ENCODE measurements at regions not wholly inside any gene's neighbourhood (a gene's known extent, or its start where the extent isn't known, plus 50 kb on each side); places are given as distances from the start of the nearest gene placed in this dataset.
A peak's percentile ranks its signal among the peaks of the same experiment; 100 is the strongest.
"Not testable (repeated sequence)": the region's sequence is repeated elsewhere in the genome, so short reads cannot be mapped to it uniquely, and the experiment has no call there.

DNA sequence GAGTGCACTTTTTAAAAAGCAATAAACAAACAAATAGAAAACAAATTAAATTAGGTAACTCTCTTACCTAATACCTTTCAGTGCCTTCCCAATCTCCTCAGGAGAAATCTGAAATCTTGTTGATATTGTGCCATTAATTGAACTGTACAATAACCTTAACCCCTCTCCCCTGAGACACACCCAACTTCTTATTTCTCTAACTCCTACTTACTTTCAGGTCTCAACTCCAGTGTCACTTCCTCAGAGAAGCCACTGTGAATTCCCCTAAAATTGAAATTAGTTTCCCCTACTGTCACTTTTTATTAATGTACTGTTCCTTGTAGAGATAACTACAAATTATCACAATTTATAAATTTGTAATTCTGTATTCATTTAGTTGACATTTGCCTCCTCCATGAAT, 295.3 kb upstream of the TNC start:
- DNase-seq, result no peak

- no peak for DNase-seq
Measured at GRCh38 chr9:115413766-115414382, 295.9 kb upstream of the TNC start.

- DNase-seq, result no peak
Measured at GRCh38 chr9:115414561-115414960, 296.6 kb upstream of the TNC start.

- no peak for DNase-seq
Measured at GRCh38 chr9:115415450-115415849, 297.5 kb upstream of the TNC start.

GRCh38 chr9:115416299-115416698, 298.3 kb upstream of the TNC start:
- no peak for DNase-seq

DNA sequence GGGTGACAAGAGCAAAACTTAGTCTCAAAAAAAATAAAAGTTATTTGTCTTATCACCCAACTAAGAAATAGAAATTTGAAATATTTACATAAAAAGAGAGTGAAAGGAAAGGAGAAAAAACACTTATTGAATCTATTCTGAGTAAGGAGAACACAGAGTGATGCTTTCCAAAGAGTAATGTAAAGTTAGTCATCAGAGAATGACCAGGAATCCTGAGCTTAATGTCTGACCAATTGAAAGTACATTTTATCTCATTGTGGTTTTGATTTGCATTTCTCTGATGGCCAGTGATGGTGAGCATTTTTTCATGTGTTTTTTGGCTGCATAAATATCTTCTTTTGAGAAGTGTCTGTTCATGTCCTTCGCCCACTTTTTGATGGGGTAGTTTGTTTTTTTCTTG, 300.2 kb upstream of the TNC start:
- not testable (repeated sequence) for DNase-seq

- no peak for DNase-seq
Measured at GRCh38 chr9:115422932-115423440, 305.0 kb upstream of the TNC start.

- no peak for DNase-seq
Measured at GRCh38 chr9:115423646-115424045, 305.7 kb upstream of the TNC start.

GRCh38 chr9:115425601-115426000, 307.6 kb upstream of the TNC start:
- no peak for DNase-seq

- DNase-seq, result peak; percentile 6
Measured at GRCh38 chr9:115437418-115437817, 319.5 kb upstream of the TNC start.

DNA sequence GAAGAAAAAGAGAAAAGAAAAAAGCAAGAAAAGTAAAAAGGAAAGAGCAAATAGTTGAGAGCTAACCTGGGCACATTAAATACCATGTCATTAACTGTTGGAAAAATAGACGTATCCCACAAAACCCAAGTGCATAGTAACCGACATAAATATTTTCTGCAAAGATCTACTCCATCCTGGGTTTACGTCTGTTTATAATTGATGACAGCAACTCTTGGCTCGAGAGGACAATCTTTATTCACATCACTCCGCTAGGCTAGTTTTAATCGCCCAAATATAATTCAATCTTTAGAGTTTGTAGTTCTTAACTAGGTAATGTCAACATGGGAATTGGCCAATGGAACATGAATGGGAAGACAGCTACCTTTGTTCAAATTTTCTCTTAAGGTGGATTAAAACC, 321.7 kb upstream of the TNC start:
- DNase-seq, result no peak

GRCh38 chr9:115442054-115442453, 324.1 kb upstream of the TNC start:
- no peak for DNase-seq

- no peak for DNase-seq
Measured at GRCh38 chr9:115443890-115444289, 325.9 kb upstream of the TNC start.

DNA sequence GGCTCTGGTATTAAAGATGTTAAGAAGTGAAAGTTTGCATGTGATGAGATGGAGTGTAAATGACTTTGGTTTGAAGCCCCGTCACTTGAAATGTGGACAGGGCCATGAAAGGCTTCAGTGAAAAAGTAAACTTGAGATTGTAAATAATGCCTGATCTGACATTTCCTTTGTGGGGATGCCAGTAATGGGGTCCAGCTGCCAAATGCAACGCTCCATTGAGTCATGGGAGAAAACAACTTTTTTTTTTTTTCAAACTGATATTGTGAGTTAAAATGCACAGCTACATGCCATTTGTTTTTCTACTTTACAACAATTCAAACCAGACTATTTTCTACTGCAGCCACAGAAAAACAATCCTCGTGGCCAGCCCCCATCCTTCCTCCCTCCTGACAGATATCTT, 327.0 kb upstream of the TNC start:
- no peak for DNase-seq

DNA sequence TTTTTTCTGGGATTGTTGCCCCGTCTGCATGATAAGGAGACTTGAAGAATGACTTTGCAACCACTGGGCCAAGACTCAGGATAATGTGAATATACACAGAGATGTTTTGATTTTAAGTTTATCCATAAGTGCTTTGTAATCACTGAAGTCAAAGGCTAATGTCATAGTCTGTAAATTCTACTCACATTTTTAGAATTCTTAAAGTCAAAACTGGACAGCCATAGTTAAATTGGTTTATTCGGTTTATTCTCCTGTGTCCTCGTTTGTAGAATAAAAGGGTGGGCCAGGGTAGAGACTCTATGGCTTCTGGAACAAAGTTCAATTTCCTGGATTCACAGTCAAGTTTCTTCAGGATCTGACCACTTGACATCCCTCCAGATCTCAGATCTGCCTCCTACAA, 327.7 kb upstream of the TNC start:
- no peak for DNase-seq

GRCh38 chr9:115456515-115456914, 338.6 kb upstream of the TNC start:
- DNase-seq, result no peak

GRCh38 chr9:115461280-115461679, 343.3 kb upstream of the TNC start:
- DNase-seq, result no peak

GRCh38 chr9:115462623-115463022, 344.7 kb upstream of the TNC start:
- DNase-seq, result no peak

DNA sequence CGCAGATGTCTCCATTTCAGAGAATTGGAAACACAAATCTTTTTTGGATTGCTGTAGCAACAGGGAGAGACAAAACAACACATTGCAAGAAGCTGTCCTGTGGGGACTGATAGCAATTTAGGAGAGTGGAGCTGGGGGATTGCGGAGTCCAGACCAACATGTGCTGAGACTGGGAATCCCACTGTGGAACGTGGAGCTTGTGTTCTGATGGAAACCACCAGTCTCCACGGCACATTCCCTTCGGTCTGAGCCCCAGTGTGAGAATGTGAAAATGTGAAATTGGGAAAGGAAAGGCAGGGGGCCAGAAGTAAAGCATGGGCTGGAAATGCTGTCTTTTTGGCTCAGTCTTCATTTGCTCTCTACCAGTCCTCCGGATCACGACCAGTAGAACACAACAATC, 348.8 kb upstream of the TNC start:
- DNase-seq, result no peak

- DNase-seq, result no peak
Measured at GRCh38 chr9:115469841-115470240, 351.9 kb upstream of the TNC start.

GRCh38 chr9:115473032-115473431, 355.1 kb upstream of the TNC start:
- DNase-seq, result not testable (repeated sequence)

- no peak for DNase-seq
Measured at GRCh38 chr9:115481769-115482168, 363.8 kb upstream of the TNC start.

GRCh38 chr9:115482747-115483146, 364.8 kb upstream of the TNC start:
- no peak for DNase-seq

DNA sequence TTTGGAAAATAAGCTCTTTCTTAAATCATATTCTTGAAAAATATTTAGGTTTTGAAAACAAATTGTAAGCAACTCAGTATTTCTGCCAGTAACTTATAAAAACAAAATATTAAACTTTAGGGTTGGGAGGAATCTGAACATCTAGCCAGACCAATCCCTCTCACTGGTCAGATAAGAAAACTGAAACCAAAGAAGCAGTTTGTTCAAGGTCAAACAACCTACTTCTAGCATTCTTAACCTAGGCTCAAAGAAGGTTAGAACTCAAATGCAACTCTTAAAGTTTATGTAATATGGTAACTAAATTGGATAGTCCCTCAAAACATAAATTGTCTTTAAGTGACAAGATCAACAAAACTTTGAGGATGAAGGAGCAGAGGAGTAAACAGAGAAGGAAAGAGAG, 374.9 kb upstream of the TNC start:
- no peak for DNase-seq

- DNase-seq, result no peak
Measured at GRCh38 chr9:115494393-115494792, 376.4 kb upstream of the TNC start.
